Activated CD4-positive, CD25-positive, alpha-beta regulatory T cell (primary cell): ENCODE measurements at regions not wholly inside any gene's neighbourhood (a gene's known extent, or its start where the extent isn't known, plus 50 kb on each side); places are given as distances from the start of the nearest gene placed in this dataset.

Source experiments
- DNase-seq, 4 experiments: peaks; one replicate each; lab custom pipeline; 2025; lab: John Stamatoyannopoulos, UW

DNA sequence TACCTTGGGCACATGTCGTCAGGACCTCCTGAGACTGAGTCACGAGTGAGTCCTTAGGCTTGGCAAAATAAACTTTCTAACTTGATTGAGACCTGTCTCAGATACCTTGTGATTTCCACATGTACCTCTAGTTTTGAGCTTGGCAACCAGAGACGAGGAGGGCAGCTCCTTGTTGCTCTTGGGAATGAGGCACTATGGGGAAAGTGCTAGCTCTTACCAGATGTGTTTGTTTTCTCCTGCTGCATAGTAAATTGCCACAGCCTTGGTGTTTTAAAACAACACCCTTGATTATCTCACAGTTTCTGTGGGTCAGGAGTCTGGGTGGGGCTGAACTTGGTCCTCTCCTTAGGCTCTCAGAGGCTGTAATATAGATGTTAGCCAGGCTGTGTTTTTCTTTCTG lies 59.1 kb upstream of the MAML3 start:
- DNase-seq = no peak

DNA sequence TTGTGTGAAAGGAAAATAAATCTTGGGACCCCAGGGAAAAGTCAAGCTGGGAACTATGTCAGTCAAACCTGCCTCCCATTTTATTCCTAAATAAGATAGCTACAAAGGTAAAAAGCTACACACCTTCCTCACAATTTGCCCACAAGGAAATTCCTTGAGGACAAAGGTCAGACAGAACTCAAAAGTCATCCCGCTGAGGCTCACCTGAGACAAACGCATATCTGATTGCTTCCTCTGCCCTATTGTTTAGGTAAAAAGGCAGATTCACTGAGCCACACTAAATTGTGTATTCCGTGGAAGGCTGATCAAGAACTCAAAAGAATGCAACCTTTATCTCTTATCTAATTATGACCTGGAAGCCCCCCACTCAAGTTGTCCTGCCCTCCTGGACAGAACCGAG lies 58.7 kb upstream of the MAML3 start:
- no peak for DNase-seq

DNA sequence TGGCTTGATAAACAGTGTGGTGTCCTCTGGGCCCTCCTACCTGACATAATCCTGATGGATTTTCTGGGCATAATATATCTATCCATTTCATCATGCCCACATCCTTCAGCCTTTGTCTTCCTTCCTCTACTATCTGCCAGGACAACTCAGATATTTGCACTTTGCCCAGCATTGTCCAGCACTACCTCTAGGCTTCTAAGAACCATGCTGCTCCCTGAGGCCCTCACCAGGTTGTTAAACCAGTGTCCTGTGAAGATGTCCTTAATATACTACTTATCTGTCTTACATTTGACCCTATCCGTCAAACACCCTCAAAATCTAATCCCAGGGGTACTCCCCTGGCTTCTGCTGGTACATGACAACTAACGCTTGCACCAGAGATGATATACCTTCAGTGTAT lies 58.2 kb upstream of the MAML3 start:
- DNase-seq = no peak

DNA sequence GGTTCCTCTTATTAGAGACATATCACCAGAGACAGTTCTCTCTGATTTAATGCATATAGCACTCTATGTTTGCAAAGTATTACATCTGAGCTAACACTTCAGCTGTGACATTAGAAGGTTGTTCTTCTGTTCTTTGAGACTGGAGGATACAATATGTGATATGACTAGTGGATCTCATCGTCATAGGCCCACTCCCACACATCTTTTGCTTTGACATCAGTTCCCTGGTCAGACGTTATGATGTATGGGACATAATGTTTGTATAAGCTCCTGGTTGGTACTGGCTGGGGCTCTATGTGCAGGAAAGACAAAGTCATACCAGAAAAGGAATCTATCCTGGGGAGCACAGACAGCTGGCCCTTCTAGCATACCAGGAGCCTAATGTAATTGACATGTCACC lies 57.7 kb upstream of the MAML3 start:
- DNase-seq = no peak

DNA sequence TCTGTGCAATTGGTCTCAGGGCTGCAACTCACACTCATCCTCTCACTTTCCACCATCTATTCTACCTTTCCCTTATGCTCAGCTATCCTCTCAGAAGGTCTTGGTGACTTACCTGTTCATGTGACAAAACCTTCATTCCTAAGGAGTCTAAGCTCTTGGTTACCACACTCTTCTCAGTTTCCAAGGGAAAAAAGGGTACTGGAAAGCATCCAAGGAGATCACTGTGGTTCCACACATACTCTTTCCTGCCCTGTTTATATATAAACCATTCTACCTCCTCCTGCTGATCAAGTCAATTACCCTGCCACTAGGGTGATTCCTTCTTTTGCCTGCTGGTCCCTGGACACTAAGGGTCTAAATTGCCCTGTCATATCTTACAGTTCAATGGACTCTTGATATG lies 57.2 kb upstream of the MAML3 start:
- DNase-seq = no peak

DNA sequence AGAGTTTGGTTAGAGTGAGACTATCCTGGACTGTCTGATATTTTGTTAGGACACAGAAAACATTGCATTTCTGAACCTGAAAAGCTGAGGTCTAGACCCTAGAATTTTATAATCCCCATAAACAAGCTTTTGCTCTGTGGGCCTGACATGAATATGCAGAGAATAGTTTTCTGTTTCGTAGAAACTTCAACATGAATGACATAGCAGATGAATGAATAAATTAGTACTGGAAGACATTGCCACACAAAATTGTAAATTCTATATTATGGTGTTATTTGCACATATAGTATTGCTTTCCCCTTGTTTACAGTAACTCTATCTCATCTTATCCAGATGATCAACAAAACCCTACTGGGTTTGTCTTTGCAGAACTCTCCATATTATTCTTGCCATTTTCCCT lies 54.9 kb upstream of the MAML3 start:
- DNase-seq = no peak
